ENCODE measurements at regions not wholly inside any gene's neighbourhood (a gene's known extent, or its start where the extent isn't known, plus 50 kb on each side); places are given as distances from the start of the nearest gene placed in this dataset.
"Not testable (repeated sequence)": the region's sequence is repeated elsewhere in the genome, so short reads cannot be mapped to it uniquely, and the experiment has no call there.

GRCh38 chr6:86147311-86147710 lies 504.6 kb upstream of the SYNCRIP start:
- Mint-ChIP-seq H3K4me1 (peaks cover 7 to 8% of the 10 kb centered on the region in 2 experiments), H3K27me3 (ENCODE audit: low read depth) (peaks cover 40% of the 10 kb centered on the region), H3K27ac (no peak overlapping the region), H3K4me3 (no peak overlapping the region), H3K36me3 (ENCODE audit: insufficient read depth in 1 of 3, low read depth in 3 of 3) (peaks cover 0 to 4% (median 2%) of the 10 kb centered on the region in 3 experiments; a peak in 3 of 7 replicates), H3K9me3 (peaks cover 0 to 10% of the 10 kb centered on the region in 2 experiments; a peak in 1 of 5 replicates)
- no peak for TF ChIP-seq CTCF (conservative IDR thresholded peaks at IDR 0.05)
- H3K79me2 ChIP-seq (ENCODE audit: insufficient read depth, low read length): no peaks in the 10 kb centered on the region
- H3K14ac ChIP-seq (ENCODE audit: insufficient read depth, low read length): no peak overlapping the region
- H3K9me3 ChIP-seq (ENCODE audit: control insufficient read depth, low read depth, low read length): no peaks in the 10 kb centered on the region
- no peaks in the 10 kb centered on the region for H3K79me1 ChIP-seq (ENCODE audit: insufficient read depth, low read depth, low read length, poor library complexity, severe bottlenecking)
- H3K9ac ChIP-seq (ENCODE audit: extremely low read depth, insufficient read length, low read length): no peak overlapping the region
- no peak overlapping the region for H3T11ph ChIP-seq (ENCODE audit: low read length)
- no peak overlapping the region for H3K23ac ChIP-seq (ENCODE audit: insufficient read length, low read depth, low read length)
- H3K27ac ChIP-seq (ENCODE audit: insufficient read length, low read depth, low read length): no peak overlapping the region
- no peak overlapping the region for H2AFZ ChIP-seq (ENCODE audit: low read length)
- WGBS (ENCODE audit: extremely low coverage, insufficient read length, low lambda C conversion rate): no CpG with 5 or more reads among the region's 3 CpGs
- H3K23me2 ChIP-seq (ENCODE audit: insufficient read length, low read depth, low read length, poor library complexity, severe bottlenecking): no peaks in the 10 kb centered on the region
- H2AK5ac ChIP-seq (ENCODE audit: insufficient read length, low read length): no peak overlapping the region
- no peak overlapping the region for H4K5ac ChIP-seq (ENCODE audit: insufficient read length, low read depth, low read length)
- no peak overlapping the region for H3K4ac ChIP-seq (ENCODE audit: low read depth, low read length)
- H2BK15ac ChIP-seq (ENCODE audit: low read depth, low read length): no peak overlapping the region
- H2BK20ac ChIP-seq (ENCODE audit: low read depth, low read length, poor library complexity, severe bottlenecking): no peak overlapping the region
- no peak overlapping the region for H2BK12ac ChIP-seq (ENCODE audit: insufficient read length, low read depth, low read length)
- H3K27me3 ChIP-seq (ENCODE audit: insufficient read depth, low read length): no peaks in the 10 kb centered on the region
- H4K91ac ChIP-seq (ENCODE audit: insufficient read length, low read depth, low read length): no peak overlapping the region
- H3K56ac ChIP-seq (ENCODE audit: insufficient read length, low read depth, low read length): no peak overlapping the region
- no peak overlapping the region for H2BK5ac ChIP-seq (ENCODE audit: insufficient read length, low read length)
- H3K4me2 ChIP-seq (ENCODE audit: insufficient read depth, insufficient read length, low read length): no peak overlapping the region
- DNase-seq: no peak
- H4K20me1 ChIP-seq (ENCODE audit: control insufficient read depth, insufficient read depth, insufficient read length): no peaks in the 10 kb centered on the region
- H4K8ac ChIP-seq (replicated peaks; ENCODE audit: insufficient read length, low read depth, low read length): no peak overlapping the region
- no peak overlapping the region for H3K18ac ChIP-seq (ENCODE audit: insufficient read length, low read depth, low read length)
- H3K4me1 ChIP-seq (ENCODE audit: insufficient read depth, low read length): no peaks in the 10 kb centered on the region; the same call in 1 of the 2 replicates
- H2BK120ac ChIP-seq (ENCODE audit: low read depth, low read length, poor library complexity, severe bottlenecking): no peak overlapping the region

GRCh38 chr6:86146751-86147150 lies 504.1 kb upstream of the SYNCRIP start:
- not testable (repeated sequence) for H3K36me3 Mint-ChIP-seq (ENCODE audit: insufficient read depth in 1 of 3, low read depth in 3 of 3); H2AFZ ChIP-seq (ENCODE audit: low read length); H3K9ac ChIP-seq (ENCODE audit: extremely low read depth, insufficient read length, low read length); H3K27ac ChIP-seq (ENCODE audit: insufficient read length, low read depth, low read length); H2BK12ac ChIP-seq (ENCODE audit: insufficient read length, low read depth, low read length); H3T11ph ChIP-seq (ENCODE audit: low read length); H3K23me2 ChIP-seq (ENCODE audit: insufficient read length, low read depth, low read length, poor library complexity, severe bottlenecking); H3K9me3 ChIP-seq (ENCODE audit: control insufficient read depth, low read depth, low read length); H3K79me2 ChIP-seq (ENCODE audit: insufficient read depth, low read length); H4K91ac ChIP-seq (ENCODE audit: insufficient read length, low read depth, low read length); H2BK20ac ChIP-seq (ENCODE audit: low read depth, low read length, poor library complexity, severe bottlenecking); H3K18ac ChIP-seq (ENCODE audit: insufficient read length, low read depth, low read length); H3K79me1 ChIP-seq (ENCODE audit: insufficient read depth, low read depth, low read length, poor library complexity, severe bottlenecking); H3K27me3 ChIP-seq (ENCODE audit: insufficient read depth, low read length); H3K4me1 Mint-ChIP-seq; H2BK15ac ChIP-seq (ENCODE audit: low read depth, low read length); H3K27ac Mint-ChIP-seq; H3K56ac ChIP-seq (ENCODE audit: insufficient read length, low read depth, low read length); H3K4me2 ChIP-seq (ENCODE audit: insufficient read depth, insufficient read length, low read length); H4K5ac ChIP-seq (ENCODE audit: insufficient read length, low read depth, low read length); H3K4me3 Mint-ChIP-seq; H3K14ac ChIP-seq (ENCODE audit: insufficient read depth, low read length); H3K4me1 ChIP-seq (ENCODE audit: insufficient read depth, low read length); H2BK5ac ChIP-seq (ENCODE audit: insufficient read length, low read length); H3K23ac ChIP-seq (ENCODE audit: insufficient read length, low read depth, low read length); H2BK120ac ChIP-seq (ENCODE audit: low read depth, low read length, poor library complexity, severe bottlenecking); H3K4ac ChIP-seq (ENCODE audit: low read depth, low read length); DNase-seq; H4K20me1 ChIP-seq (ENCODE audit: control insufficient read depth, insufficient read depth, insufficient read length); H2AK5ac ChIP-seq (ENCODE audit: insufficient read length, low read length); H4K8ac ChIP-seq (replicated peaks; ENCODE audit: insufficient read length, low read depth, low read length)
- no CpG with 5 or more reads among the region's 3 CpGs for WGBS (ENCODE audit: extremely low coverage, insufficient read length, low lambda C conversion rate)
- Mint-ChIP-seq H3K27me3 (ENCODE audit: low read depth) (peaks cover 40% of the 10 kb centered on the region), H3K9me3 (peaks cover 0 to 10% of the 10 kb centered on the region in 2 experiments; a peak in 1 of 5 replicates)
